Endothelial cell (in vitro differentiated cells): ENCODE measurements at regions not wholly inside any gene's neighbourhood (a gene's known extent, or its start where the extent isn't known, plus 50 kb on each side); places are given as distances from the start of the nearest gene placed in this dataset.

Experiments used
- DNase-seq: peaks from one replicate; pipeline ENCODE4 v3.0.0; 2021; ENCODE audit warnings: low spot score
- H3K27ac Mint-ChIP-seq: one replicate; pipeline ENCODE4 v1.8.0; 2021; ENCODE audit warnings: mixed read lengths, inconsistent platforms; ENCODE audit not compliant: unreplicated experiment
- H3K27me3 Mint-ChIP-seq: one replicate; pipeline ENCODE4 v1.8.0; 2021; ENCODE audit warnings: mild to moderate bottlenecking, moderate library complexity, mixed read lengths, inconsistent platforms; ENCODE audit not compliant: unreplicated experiment
- H3K36me3 Mint-ChIP-seq: one replicate; pipeline ENCODE4 v1.8.0; 2021; ENCODE audit warnings: mild to moderate bottlenecking, low read depth, mixed read lengths, inconsistent platforms; ENCODE audit not compliant: unreplicated experiment
- H3K4me1 Mint-ChIP-seq: one replicate; pipeline ENCODE4 v1.8.0; 2021; ENCODE audit warnings: mild to moderate bottlenecking, mixed read lengths, inconsistent platforms; ENCODE audit not compliant: unreplicated experiment
- H3K4me3 Mint-ChIP-seq: one replicate; pipeline ENCODE4 v1.8.0; 2021; ENCODE audit warnings: mild to moderate bottlenecking, mixed read lengths, inconsistent platforms; ENCODE audit not compliant: unreplicated experiment
- H3K9me3 Mint-ChIP-seq: one replicate; pipeline ENCODE4 v1.8.0; 2021; ENCODE audit warnings: mixed read lengths, inconsistent platforms; ENCODE audit not compliant: unreplicated experiment
- TF ChIP-seq, protein P1 (sequence below): fragments of 200-600 bp; sonication (generic); IDR thresholded peaks from one replicate; pipeline ENCODE4 v1.5.0; 2021; ENCODE audit warnings: antibody characterized with exemption; ENCODE audit not compliant: unreplicated experiment

GRCh38 chr5:171644536-171644935 is 141.1 kb upstream of the SMIM23 start:
- no peaks in the 10 kb centered on the region for H3K36me3 Mint-ChIP-seq
- no peak for DNase-seq
- TF ChIP-seq, protein P1, sequence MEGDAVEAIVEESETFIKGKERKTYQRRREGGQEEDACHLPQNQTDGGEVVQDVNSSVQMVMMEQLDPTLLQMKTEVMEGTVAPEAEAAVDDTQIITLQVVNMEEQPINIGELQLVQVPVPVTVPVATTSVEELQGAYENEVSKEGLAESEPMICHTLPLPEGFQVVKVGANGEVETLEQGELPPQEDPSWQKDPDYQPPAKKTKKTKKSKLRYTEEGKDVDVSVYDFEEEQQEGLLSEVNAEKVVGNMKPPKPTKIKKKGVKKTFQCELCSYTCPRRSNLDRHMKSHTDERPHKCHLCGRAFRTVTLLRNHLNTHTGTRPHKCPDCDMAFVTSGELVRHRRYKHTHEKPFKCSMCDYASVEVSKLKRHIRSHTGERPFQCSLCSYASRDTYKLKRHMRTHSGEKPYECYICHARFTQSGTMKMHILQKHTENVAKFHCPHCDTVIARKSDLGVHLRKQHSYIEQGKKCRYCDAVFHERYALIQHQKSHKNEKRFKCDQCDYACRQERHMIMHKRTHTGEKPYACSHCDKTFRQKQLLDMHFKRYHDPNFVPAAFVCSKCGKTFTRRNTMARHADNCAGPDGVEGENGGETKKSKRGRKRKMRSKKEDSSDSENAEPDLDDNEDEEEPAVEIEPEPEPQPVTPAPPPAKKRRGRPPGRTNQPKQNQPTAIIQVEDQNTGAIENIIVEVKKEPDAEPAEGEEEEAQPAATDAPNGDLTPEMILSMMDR = no peak
- H3K9me3 Mint-ChIP-seq = no peaks in the 10 kb centered on the region
- peaks cover 10% of the 10 kb centered on the region for H3K27me3 Mint-ChIP-seq
- H3K4me3 Mint-ChIP-seq = no peak overlapping the region
- peaks cover 12% of the 10 kb centered on the region for H3K4me1 Mint-ChIP-seq
- no peak overlapping the region for H3K27ac Mint-ChIP-seq

DNA sequence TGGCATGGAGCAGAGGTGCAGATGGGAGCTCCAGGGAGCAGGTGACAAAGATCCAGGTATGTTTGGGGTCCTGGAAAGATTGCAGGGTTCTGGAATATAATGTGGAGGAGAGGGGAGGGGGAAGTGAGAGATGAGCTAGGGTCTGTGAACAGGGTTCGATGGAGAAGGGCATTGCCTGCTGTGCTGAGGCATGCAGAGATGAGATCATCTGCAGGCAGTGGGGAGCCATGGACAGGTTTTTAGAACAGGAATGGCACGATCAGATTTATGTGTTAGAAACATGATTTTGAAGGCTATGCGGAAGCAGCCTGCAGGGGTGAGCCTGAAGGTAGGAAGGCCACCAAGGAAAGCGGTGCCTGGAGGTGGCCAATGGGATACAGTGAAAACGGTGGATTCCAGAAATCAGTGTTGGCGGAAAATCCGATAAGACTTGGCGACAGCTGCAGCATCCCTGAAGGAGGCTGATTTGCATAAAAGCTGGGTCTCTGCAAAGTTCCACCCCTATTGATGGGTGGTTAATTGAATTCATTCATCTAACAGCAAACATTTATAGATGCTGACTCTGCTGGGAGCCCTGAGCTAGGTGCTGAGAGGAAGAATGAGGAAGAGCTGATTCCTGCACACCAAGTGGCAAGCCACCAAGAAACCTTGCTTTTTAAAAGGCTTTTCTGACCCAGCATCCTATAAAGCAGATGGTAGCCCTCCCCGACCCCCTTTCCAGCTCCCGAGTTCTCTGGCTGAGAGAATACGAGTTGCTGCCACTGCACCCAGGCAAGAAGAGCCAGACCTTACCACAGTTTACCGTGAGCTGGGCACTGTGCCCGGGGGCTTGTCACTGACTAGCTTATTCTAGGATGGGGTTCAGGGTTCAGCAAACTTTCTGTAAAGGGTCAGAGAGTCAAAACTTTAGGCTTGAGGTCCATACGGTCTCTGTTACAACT is 139.2 kb upstream of the SMIM23 start:
- peaks cover 10% of the 10 kb centered on the region for H3K27me3 Mint-ChIP-seq
- no peak for DNase-seq
- H3K9me3 Mint-ChIP-seq = no peaks in the 10 kb centered on the region
- H3K36me3 Mint-ChIP-seq = no peaks in the 10 kb centered on the region
- TF ChIP-seq, protein P1 = no peak
- H3K27ac Mint-ChIP-seq = no peak overlapping the region
- no peak overlapping the region for H3K4me3 Mint-ChIP-seq
- peaks cover 12% of the 10 kb centered on the region for H3K4me1 Mint-ChIP-seq

DNA sequence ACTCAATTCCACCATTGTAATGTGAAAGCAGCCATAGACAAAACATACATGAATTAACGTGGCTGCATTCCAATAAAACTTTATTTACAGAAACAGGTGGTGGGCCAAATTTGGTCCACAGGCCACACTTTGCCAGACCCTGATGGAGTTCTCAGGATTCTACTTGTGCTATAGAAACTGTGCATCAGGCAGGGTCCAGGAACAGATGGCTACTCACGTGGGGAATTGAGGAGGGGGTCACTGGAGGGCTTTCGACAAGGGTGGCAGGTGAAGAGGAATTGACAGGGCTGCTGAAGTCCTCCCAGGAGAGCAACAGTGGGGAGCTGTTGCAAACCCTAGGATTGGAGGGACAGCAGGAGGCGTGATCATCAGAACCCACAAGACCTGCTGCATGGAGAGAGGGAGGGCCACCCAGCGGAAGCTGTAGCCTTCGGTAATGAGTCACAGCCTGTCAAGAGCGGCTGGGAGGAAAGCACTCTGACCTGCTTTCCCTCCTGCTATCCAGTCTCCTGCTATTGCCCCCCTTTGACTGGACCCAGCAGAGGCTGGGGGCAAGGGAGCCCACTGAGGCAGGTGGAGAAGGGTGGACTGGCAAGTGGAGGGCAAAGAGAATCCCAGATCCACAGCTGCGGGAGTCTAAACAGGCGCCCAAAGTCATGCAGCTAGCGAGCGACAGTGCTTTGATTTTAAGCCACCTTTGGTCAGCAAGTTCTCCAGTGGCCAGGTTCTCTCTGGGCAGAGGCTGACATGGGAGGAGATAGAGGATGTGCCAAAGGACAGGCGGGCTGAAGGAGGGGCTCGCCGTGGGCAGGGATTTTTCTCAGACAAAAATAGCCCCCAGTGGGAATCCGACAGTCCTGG is 138.3 kb upstream of the SMIM23 start:
- H3K36me3 Mint-ChIP-seq = no peaks in the 10 kb centered on the region
- no peaks in the 10 kb centered on the region for H3K9me3 Mint-ChIP-seq
- H3K4me3 Mint-ChIP-seq = no peak overlapping the region
- peaks cover 12% of the 10 kb centered on the region for H3K4me1 Mint-ChIP-seq
- no peak overlapping the region for H3K27ac Mint-ChIP-seq
- TF ChIP-seq, protein P1 = no peak
- peaks cover 10% of the 10 kb centered on the region for H3K27me3 Mint-ChIP-seq
- no peak for DNase-seq

GRCh38 chr5:171647904-171648260 is 137.7 kb upstream of the SMIM23 start:
- TF ChIP-seq, protein P1 = no peak
- Mint-ChIP-seq H3K4me1 (peaks cover 11% of the 10 kb centered on the region), H3K4me3 (no peak overlapping the region), H3K36me3 (no peaks in the 10 kb centered on the region), H3K27me3 (peaks cover 10% of the 10 kb centered on the region), H3K9me3 (no peaks in the 10 kb centered on the region), H3K27ac (no peak overlapping the region)
- no peak for DNase-seq
